ENCODE measurements at regions not wholly inside any gene's neighbourhood (a gene's known extent, or its start where the extent isn't known, plus 50 kb on each side); places are given as distances from the start of the nearest gene placed in this dataset.

- H3K27me3 ChIP-seq (ENCODE audit: insufficient read depth, low read length, poor library complexity, severe bottlenecking): no peaks in the 10 kb centered on the region
- TF ChIP-seq EZH2phosphoT487 (IDR thresholded peaks at IDR 0.05; ENCODE audit: borderline replicate concordance) (no peak), CTCF (conservative IDR thresholded peaks at IDR 0.05; ENCODE audit: low read length) (no peak)
- no peak overlapping the region for H3K9ac ChIP-seq (ENCODE audit: low read depth, low read length, poor library complexity, severe bottlenecking)
- H3K36me3 ChIP-seq (ENCODE audit: insufficient read depth, low read length): no peaks in the 10 kb centered on the region
- H3K79me2 ChIP-seq (ENCODE audit: insufficient read depth, low read length): no peaks in the 10 kb centered on the region
- no peaks in the 10 kb centered on the region for H3K4me1 ChIP-seq (ENCODE audit: insufficient read depth, low read length, poor library complexity, severe bottlenecking)
- H3K9me2 ChIP-seq (replicated peaks; ENCODE audit: low read depth, low read length): no peaks in the 10 kb centered on the region
- H3K9me3 ChIP-seq (ENCODE audit: insufficient read depth, low read depth, low read length): no peaks in the 10 kb centered on the region; the same call in 1 of the 2 replicates
- no peak overlapping the region for H3K4me2 ChIP-seq (ENCODE audit: low read depth, low read length, poor library complexity, severe bottlenecking)
- H2AFZ ChIP-seq (ENCODE audit: low read length): no peak overlapping the region
- H3K4me3 ChIP-seq (ENCODE audit: low read length, poor library complexity, severe bottlenecking): no peak overlapping the region
- no peaks in the 10 kb centered on the region for H4K20me1 ChIP-seq (ENCODE audit: insufficient read depth, low read length, poor library complexity, severe bottlenecking)
- H3F3A ChIP-seq (ENCODE audit: low read depth): no peaks in the 10 kb centered on the region
Measured at GRCh38 chr9:107723015-107723414, 233.4 kb upstream of the KLF4 start.

- Histone ChIP-seq H3K27me3 (ENCODE audit: insufficient read depth, low read length, poor library complexity, severe bottlenecking) (no peaks in the 10 kb centered on the region), H3K9ac (ENCODE audit: low read depth, low read length, poor library complexity, severe bottlenecking) (no peak overlapping the region), H4K20me1 (ENCODE audit: insufficient read depth, low read length, poor library complexity, severe bottlenecking) (no peaks in the 10 kb centered on the region), H3K4me3 (ENCODE audit: low read length, poor library complexity, severe bottlenecking) (no peak overlapping the region), H3K79me2 (ENCODE audit: insufficient read depth, low read length) (no peaks in the 10 kb centered on the region), H3K9me3 (ENCODE audit: insufficient read depth, low read depth, low read length) (no peaks in the 10 kb centered on the region; the same call in 1 of the 2 replicates), H3K36me3 (ENCODE audit: insufficient read depth, low read length) (no peaks in the 10 kb centered on the region), H3F3A (ENCODE audit: low read depth) (no peaks in the 10 kb centered on the region), H2AFZ (ENCODE audit: low read length) (no peak overlapping the region), H3K4me2 (ENCODE audit: low read depth, low read length, poor library complexity, severe bottlenecking) (no peak overlapping the region), H3K4me1 (ENCODE audit: insufficient read depth, low read length, poor library complexity, severe bottlenecking) (no peaks in the 10 kb centered on the region), H3K9me2 (replicated peaks; ENCODE audit: low read depth, low read length) (no peaks in the 10 kb centered on the region)
- TF ChIP-seq CTCF (conservative IDR thresholded peaks at IDR 0.05; ENCODE audit: low read length) (no peak), EZH2phosphoT487 (IDR thresholded peaks at IDR 0.05; ENCODE audit: borderline replicate concordance) (no peak)
Measured at GRCh38 chr9:107721705-107722245, 232.2 kb upstream of the KLF4 start.

DNA sequence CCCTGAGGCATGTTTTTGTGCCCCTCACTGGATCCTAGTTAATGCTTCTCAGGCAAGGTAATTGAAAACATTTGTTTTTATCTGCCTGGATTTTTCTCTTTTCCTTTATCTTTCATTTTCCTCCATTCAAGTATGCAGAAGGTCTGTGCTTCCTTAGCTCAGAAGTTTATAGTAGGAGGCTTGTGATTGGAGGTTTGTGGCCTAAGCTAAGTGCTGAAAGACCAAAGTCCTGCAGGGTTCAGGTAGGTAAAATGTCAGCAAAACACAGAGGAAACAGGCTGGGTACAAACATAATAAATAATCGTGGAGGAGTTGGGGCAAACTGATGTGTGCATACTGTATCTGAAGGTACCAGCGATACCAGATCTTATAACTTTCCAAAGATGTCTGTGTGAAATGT lies 230.9 kb upstream of the KLF4 start:
- TF ChIP-seq EZH2phosphoT487 (IDR thresholded peaks at IDR 0.05; ENCODE audit: borderline replicate concordance) (no peak), CTCF (conservative IDR thresholded peaks at IDR 0.05; ENCODE audit: low read length) (no peak)

More for the DNA sequence above, 230.9 kb upstream of the KLF4 start:
- H3K9me2 ChIP-seq (replicated peaks; ENCODE audit: low read depth, low read length): no peaks in the 10 kb centered on the region
- no peaks in the 10 kb centered on the region for H3K79me2 ChIP-seq (ENCODE audit: insufficient read depth, low read length)
- no peak overlapping the region for H3K4me2 ChIP-seq (ENCODE audit: low read depth, low read length, poor library complexity, severe bottlenecking)
- H3K36me3 ChIP-seq (ENCODE audit: insufficient read depth, low read length): no peaks in the 10 kb centered on the region
- no peak overlapping the region for H3K4me3 ChIP-seq (ENCODE audit: low read length, poor library complexity, severe bottlenecking)
- H3K27me3 ChIP-seq (ENCODE audit: insufficient read depth, low read length, poor library complexity, severe bottlenecking): no peaks in the 10 kb centered on the region
- no peaks in the 10 kb centered on the region for H4K20me1 ChIP-seq (ENCODE audit: insufficient read depth, low read length, poor library complexity, severe bottlenecking)
- H2AFZ ChIP-seq (ENCODE audit: low read length): no peak overlapping the region
- H3F3A ChIP-seq (ENCODE audit: low read depth): no peaks in the 10 kb centered on the region
- no peak overlapping the region for H3K9ac ChIP-seq (ENCODE audit: low read depth, low read length, poor library complexity, severe bottlenecking)
- no peaks in the 10 kb centered on the region; the same call in 1 of the 2 replicates for H3K9me3 ChIP-seq (ENCODE audit: insufficient read depth, low read depth, low read length)
- H3K4me1 ChIP-seq (ENCODE audit: insufficient read depth, low read length, poor library complexity, severe bottlenecking): no peaks in the 10 kb centered on the region

Measured in Loucy (cell line).